ENCODE measurements at regions not wholly inside any gene's neighbourhood (a gene's known extent, or its start where the extent isn't known, plus 50 kb on each side); places are given as distances from the start of the nearest gene placed in this dataset.

GRCh38 chr13:76808927-76809326 lies 77.3 kb downstream of the KCTD12 start:
- H3K27ac Mint-ChIP-seq = no peak overlapping the region

DNA sequence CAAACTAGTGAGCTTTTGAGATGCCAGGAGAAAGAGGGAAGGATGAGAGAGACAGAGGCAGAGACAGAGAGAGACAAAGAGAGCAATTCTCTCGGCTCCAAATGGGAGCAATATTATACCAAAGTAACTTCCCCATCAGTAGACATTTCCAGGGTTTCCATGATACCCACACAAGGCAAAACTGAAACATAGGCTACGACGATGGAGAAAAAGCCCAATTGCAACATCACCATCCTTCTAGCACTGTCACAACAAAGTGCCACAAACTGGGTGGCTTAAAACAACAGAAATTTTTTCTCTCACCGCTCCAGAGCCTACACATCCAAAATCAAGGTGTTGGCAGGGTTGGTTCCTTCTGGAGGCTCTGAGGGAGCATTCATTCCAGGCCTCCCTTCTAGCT lies 81.4 kb downstream of the KCTD12 start:
- Mint-ChIP-seq H3K27me3 (ENCODE audit: low read depth) (no peaks in the 10 kb centered on the region), H3K36me3 (ENCODE audit: low read depth) (no peaks in the 10 kb centered on the region), H3K4me3 (no peak overlapping the region), H3K4me1 (ENCODE audit: low read depth) (no peaks in the 10 kb centered on the region), H3K9me3 (no peaks in the 10 kb centered on the region), H3K27ac (no peak overlapping the region)
- no peak for DNase-seq (ENCODE audit: low spot score)

More at GRCh38 chr13:76808927-76809326, 77.3 kb downstream of the KCTD12 start:
- H3K9me3 Mint-ChIP-seq = no peaks in the 10 kb centered on the region
- no peak overlapping the region for H3K4me3 Mint-ChIP-seq
- H3K36me3 Mint-ChIP-seq (ENCODE audit: low read depth) = no peaks in the 10 kb centered on the region
- no peaks in the 10 kb centered on the region for H3K27me3 Mint-ChIP-seq (ENCODE audit: low read depth)
- no peaks in the 10 kb centered on the region for H3K4me1 Mint-ChIP-seq (ENCODE audit: low read depth)
- DNase-seq (ENCODE audit: low spot score) = no peak

GRCh38 chr13:76803831-76804230 lies 82.4 kb downstream of the KCTD12 start:
- Mint-ChIP-seq H3K27ac (no peak overlapping the region), H3K4me3 (no peak overlapping the region), H3K4me1 (ENCODE audit: low read depth) (no peaks in the 10 kb centered on the region), H3K9me3 (no peaks in the 10 kb centered on the region), H3K36me3 (ENCODE audit: low read depth) (no peaks in the 10 kb centered on the region), H3K27me3 (ENCODE audit: low read depth) (no peaks in the 10 kb centered on the region)
- DNase-seq (ENCODE audit: low spot score) = no peak

DNA sequence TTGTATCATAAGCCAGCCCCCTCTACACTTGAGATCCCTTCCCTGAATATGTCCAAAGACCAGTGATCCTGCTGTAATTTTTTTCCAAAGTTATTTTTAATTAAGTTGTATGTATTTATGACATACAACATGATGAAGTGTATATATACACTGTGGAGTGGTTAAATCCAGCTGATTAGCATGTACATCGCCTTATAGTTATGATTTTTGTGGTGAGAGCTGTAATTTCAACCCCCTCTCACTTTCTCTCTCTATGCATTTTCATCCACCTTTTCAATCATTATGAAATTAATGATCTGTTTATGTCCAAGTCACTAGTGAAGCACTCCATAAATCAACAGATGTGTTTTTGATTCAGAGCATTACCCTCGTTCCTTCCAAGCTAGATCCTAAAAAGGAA lies 85.3 kb downstream of the KCTD12 start:
- Mint-ChIP-seq H3K4me3 (no peak overlapping the region), H3K9me3 (no peaks in the 10 kb centered on the region), H3K4me1 (ENCODE audit: low read depth) (no peaks in the 10 kb centered on the region), H3K27me3 (ENCODE audit: low read depth) (no peaks in the 10 kb centered on the region), H3K27ac (no peak overlapping the region), H3K36me3 (ENCODE audit: low read depth) (no peaks in the 10 kb centered on the region)
- DNase-seq (ENCODE audit: low spot score) = no peak

DNA sequence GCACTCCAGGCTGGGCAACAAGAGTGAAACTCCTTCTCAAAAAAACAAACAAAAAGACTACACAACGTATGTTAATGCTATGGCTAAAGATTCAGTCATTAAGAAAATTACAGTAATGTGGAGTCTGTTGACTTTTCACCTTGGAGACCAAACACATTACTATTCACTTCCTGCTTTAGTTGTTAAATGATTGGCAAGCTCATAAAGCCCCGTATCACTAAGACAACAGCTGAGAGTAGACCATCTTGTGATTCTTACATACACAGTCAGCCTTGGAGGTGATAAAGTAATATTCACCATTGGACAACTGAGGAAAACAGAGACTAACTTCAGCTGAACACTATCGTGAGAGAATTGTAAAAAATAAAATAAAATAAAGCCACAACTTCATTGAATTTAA lies 86.5 kb downstream of the KCTD12 start:
- H3K27me3 Mint-ChIP-seq (ENCODE audit: low read depth) = no peaks in the 10 kb centered on the region
- no peaks in the 10 kb centered on the region for H3K4me1 Mint-ChIP-seq (ENCODE audit: low read depth)
- no peak overlapping the region for H3K4me3 Mint-ChIP-seq
- H3K9me3 Mint-ChIP-seq = no peaks in the 10 kb centered on the region
- H3K36me3 Mint-ChIP-seq (ENCODE audit: low read depth) = no peaks in the 10 kb centered on the region
- no peak overlapping the region for H3K27ac Mint-ChIP-seq
- DNase-seq (ENCODE audit: low spot score) = no peak

DNA sequence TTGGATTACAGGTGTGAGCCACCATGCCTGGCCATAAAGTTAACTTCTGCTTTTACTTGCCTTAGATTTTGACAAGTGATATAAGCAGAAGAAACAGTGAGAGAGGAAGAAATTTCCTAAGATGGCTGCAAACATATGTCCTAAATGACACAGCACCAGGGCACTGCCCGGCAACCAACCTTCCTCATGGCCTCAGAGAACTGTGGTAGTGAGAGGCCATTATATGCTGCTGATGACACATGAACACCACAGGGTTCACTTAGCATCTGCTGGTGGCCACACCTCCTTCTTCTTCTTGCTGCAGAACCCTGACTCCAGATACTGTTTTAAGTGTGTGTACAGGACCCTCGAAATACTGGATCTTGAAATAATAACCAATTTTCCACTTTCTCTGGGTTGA lies 88.2 kb downstream of the KCTD12 start:
- no peak for DNase-seq (ENCODE audit: low spot score)
- no peak overlapping the region for H3K27ac Mint-ChIP-seq
- H3K27me3 Mint-ChIP-seq (ENCODE audit: low read depth) = no peaks in the 10 kb centered on the region
- H3K36me3 Mint-ChIP-seq (ENCODE audit: low read depth) = no peaks in the 10 kb centered on the region
- no peaks in the 10 kb centered on the region for H3K4me1 Mint-ChIP-seq (ENCODE audit: low read depth)
- no peaks in the 10 kb centered on the region for H3K9me3 Mint-ChIP-seq
- H3K4me3 Mint-ChIP-seq = no peak overlapping the region

- no peaks in the 10 kb centered on the region for H3K27me3 Mint-ChIP-seq (ENCODE audit: low read depth)
- DNase-seq (ENCODE audit: low spot score) = no peak
- H3K9me3 Mint-ChIP-seq = no peaks in the 10 kb centered on the region
- no peak overlapping the region for H3K27ac Mint-ChIP-seq
- H3K36me3 Mint-ChIP-seq (ENCODE audit: low read depth) = no peaks in the 10 kb centered on the region
- H3K4me3 Mint-ChIP-seq = no peak overlapping the region
- no peaks in the 10 kb centered on the region for H3K4me1 Mint-ChIP-seq (ENCODE audit: low read depth)
Observed at GRCh38 chr13:76797361-76797760, 88.8 kb downstream of the KCTD12 start.

DNA sequence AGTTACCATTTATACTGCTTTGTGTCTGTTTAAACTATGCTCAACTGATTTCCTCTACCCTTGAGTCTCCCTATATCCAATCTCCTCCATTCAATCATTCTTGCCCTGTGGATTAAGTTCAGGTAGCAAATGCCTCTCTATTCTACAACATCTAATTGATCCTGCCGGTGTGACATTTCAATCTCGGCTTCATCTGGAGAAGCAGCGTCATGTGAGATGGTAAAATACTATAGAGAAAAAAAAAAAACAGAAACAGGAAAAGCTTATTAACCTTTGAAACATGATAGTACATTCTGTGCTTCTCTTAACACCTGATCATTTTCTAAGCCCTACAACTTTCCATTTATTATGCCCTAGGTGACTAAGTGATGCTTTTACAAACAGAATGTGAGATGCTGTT lies 89.4 kb downstream of the KCTD12 start:
- no peaks in the 10 kb centered on the region for H3K9me3 Mint-ChIP-seq
- no peak overlapping the region for H3K4me3 Mint-ChIP-seq
- H3K36me3 Mint-ChIP-seq (ENCODE audit: low read depth) = no peaks in the 10 kb centered on the region
- H3K27ac Mint-ChIP-seq = no peak overlapping the region
- H3K27me3 Mint-ChIP-seq (ENCODE audit: low read depth) = no peaks in the 10 kb centered on the region
- H3K4me1 Mint-ChIP-seq (ENCODE audit: low read depth) = no peaks in the 10 kb centered on the region
- no peak for DNase-seq (ENCODE audit: low spot score)

DNA sequence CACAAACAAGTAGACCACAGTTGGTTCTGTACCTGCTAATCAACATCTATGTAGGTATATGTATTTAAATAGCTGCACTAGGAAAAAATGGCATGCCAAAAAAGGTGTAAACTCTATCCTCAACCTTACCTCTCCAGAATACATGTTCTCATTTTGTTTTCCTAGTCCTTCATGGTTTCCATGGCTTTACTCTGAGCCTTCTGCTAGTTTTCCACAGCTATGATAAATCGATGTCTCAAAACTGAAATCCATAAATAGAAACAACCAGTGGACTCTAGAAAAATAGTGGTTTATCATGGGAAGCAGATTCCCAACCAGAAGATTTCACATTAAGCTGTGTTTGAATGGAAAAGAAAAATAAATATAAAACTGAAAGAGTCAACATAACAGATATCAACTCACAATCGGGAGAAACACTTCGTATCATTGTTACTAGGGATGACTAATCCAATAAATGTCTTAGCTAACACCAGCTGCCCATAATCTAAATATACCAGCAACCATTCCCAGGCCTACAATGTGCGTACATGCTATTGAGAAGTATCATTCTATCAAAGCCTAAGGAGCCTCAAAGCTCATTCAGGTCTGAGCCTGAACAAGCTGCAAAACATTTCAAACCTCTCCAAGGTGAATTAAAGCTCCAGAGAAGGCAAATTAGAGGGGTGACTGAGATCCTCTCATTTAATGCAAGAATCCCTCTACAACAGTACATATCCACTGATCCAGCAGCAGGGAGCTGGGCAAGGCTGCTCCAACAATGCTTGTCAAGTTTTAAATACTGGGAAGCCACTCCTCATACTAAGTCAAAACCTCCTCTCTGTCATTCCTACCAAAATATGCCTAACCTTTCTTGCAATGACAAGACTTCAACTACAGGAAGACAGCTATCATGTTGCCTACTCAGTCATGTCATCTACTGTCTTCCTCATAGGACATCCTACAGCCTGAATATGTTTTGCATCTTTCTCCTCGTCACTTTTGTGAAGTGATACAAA lies 90.2 kb downstream of the KCTD12 start:
- Mint-ChIP-seq H3K4me3 (no peak overlapping the region), H3K4me1 (ENCODE audit: low read depth) (no peaks in the 10 kb centered on the region), H3K36me3 (ENCODE audit: low read depth) (no peaks in the 10 kb centered on the region), H3K27me3 (ENCODE audit: low read depth) (no peaks in the 10 kb centered on the region), H3K27ac (no peak overlapping the region), H3K9me3 (no peaks in the 10 kb centered on the region)
- no peak for DNase-seq (ENCODE audit: low spot score)

DNA sequence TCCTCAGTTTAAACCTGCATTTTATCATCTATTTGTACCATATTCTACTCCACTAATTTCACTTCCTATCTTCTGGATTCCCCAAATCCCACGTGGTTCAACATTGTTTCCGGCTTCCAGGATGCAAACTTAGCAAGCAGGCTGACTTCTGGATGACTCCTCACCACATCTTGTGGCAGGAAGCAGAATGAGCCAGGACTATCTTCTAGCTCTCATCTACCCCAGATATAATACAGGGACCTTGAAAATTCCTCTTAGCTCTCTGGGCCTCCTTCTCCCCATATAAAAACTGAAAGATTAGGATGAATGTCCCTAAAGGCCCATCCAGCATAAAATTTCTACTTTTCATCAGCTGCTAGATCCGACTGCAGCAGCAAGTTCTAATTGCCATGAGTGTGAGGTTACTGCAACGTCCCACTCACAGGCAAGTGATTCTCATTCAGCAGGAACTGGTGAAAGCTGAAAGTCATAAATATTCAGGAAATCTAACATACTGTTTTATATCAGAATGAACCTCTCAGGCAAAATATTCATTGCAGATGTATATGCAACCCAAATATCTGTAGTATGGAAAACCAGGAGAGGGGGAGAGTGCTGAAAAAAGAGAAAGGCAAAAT lies 93.4 kb downstream of the KCTD12 start:
- H3K9me3 Mint-ChIP-seq = no peaks in the 10 kb centered on the region
- no peaks in the 10 kb centered on the region for H3K36me3 Mint-ChIP-seq (ENCODE audit: low read depth)
- DNase-seq (ENCODE audit: low spot score) = no peak
- H3K27me3 Mint-ChIP-seq (ENCODE audit: low read depth) = peaks cover 3% of the 10 kb centered on the region
- no peak overlapping the region for H3K4me3 Mint-ChIP-seq
- no peak overlapping the region for H3K27ac Mint-ChIP-seq
- H3K4me1 Mint-ChIP-seq (ENCODE audit: low read depth) = no peaks in the 10 kb centered on the region

GRCh38 chr13:76790980-76791819 lies 95.0 kb downstream of the KCTD12 start:
- Mint-ChIP-seq H3K27me3 (ENCODE audit: low read depth) (peaks cover 3% of the 10 kb centered on the region), H3K27ac (no peak overlapping the region), H3K36me3 (ENCODE audit: low read depth) (no peaks in the 10 kb centered on the region), H3K4me3 (no peak overlapping the region), H3K9me3 (no peaks in the 10 kb centered on the region), H3K4me1 (ENCODE audit: low read depth) (no peaks in the 10 kb centered on the region)
- no peak for DNase-seq (ENCODE audit: low spot score)

DNA sequence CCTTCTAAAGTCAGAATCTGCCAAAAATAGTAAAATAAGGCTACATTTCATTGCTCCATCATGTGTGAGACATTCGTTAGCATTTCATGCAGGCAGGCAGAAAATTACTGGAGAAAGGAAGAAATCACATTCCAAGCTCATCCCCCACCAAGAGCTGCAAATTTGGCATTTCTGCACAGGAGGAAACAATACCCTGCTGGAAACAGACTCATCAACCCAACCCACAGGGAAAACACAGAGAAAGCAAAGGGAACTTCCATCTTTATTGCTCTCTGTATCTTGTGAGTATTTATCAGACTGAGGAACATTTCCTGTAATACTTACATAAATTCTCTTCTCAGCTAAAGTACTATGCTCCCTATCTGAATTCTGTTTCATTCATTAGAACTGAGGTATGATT lies 95.7 kb downstream of the KCTD12 start:
- H3K27ac Mint-ChIP-seq = no peak overlapping the region
- peaks cover 5% of the 10 kb centered on the region for H3K27me3 Mint-ChIP-seq (ENCODE audit: low read depth)
- no peaks in the 10 kb centered on the region for H3K9me3 Mint-ChIP-seq
- H3K4me3 Mint-ChIP-seq = no peak overlapping the region
- H3K4me1 Mint-ChIP-seq (ENCODE audit: low read depth) = no peaks in the 10 kb centered on the region
- no peaks in the 10 kb centered on the region for H3K36me3 Mint-ChIP-seq (ENCODE audit: low read depth)
- DNase-seq (ENCODE audit: low spot score) = no peak

DNA sequence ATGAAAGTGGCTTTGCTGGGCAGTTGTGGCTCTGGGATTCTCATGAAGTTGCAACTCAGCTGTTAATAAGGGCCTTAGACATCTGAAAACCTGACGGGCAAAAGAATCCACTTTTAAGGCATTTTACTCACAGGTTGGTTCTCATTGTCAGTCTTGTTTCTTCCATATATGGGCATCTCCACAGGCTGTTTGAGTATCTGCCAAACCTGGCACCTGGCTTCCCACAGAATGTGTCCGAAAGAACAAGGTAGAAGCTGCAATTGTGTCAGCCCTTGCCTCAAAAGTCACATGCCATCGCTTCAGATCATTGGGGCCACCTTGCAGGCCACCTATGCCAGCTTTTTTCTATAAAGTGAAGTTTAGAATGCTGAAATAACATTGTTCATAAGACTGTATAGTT lies 102.4 kb downstream of the KCTD12 start:
- H3K27ac Mint-ChIP-seq = no peak overlapping the region
- H3K9me3 Mint-ChIP-seq = no peaks in the 10 kb centered on the region
- no peaks in the 10 kb centered on the region for H3K36me3 Mint-ChIP-seq (ENCODE audit: low read depth)
- DNase-seq (ENCODE audit: low spot score) = no peak
- H3K27me3 Mint-ChIP-seq (ENCODE audit: low read depth) = peaks cover 9% of the 10 kb centered on the region
- no peak overlapping the region for H3K4me3 Mint-ChIP-seq
- no peaks in the 10 kb centered on the region for H3K4me1 Mint-ChIP-seq (ENCODE audit: low read depth)

- no peak overlapping the region for H3K27ac Mint-ChIP-seq
Observed at GRCh38 chr13:76778853-76779252, 107.4 kb downstream of the KCTD12 start.

More at GRCh38 chr13:76778853-76779252, 107.4 kb downstream of the KCTD12 start:
- no peaks in the 10 kb centered on the region for H3K36me3 Mint-ChIP-seq (ENCODE audit: low read depth)
- H3K27me3 Mint-ChIP-seq (ENCODE audit: low read depth) = peaks cover 2% of the 10 kb centered on the region
- no peaks in the 10 kb centered on the region for H3K4me1 Mint-ChIP-seq (ENCODE audit: low read depth)
- no peak overlapping the region for H3K4me3 Mint-ChIP-seq
- DNase-seq (ENCODE audit: low spot score) = no peak
- no peaks in the 10 kb centered on the region for H3K9me3 Mint-ChIP-seq
